GM18867 (cell line): ENCODE measurements at regions not wholly inside any gene's neighbourhood (a gene's known extent, or its start where the extent isn't known, plus 50 kb on each side); places are given as distances from the start of the nearest gene placed in this dataset.
A peak's percentile ranks its signal among the peaks of the same experiment; 100 is the strongest.
"Not testable (repeated sequence)": the region's sequence is repeated elsewhere in the genome, so short reads cannot be mapped to it uniquely, and the experiment has no call there.

Experiments used
- ATAC-seq: cut with Tn5 transposase; IDR thresholded peaks from one replicate; pipeline ENCODE4 v1.9.1; 2021; ENCODE audit warnings: mild to moderate bottlenecking, moderate library complexity; ENCODE audit not compliant: unreplicated experiment

GRCh38 chr3:139232341-139232740, 111.5 kb upstream of the MRPS22 start:
- not testable (repeated sequence) for ATAC-seq

GRCh38 chr3:139234491-139234890, 109.3 kb upstream of the MRPS22 start:
- ATAC-seq: no peak

GRCh38 chr3:139235192-139235591, 108.6 kb upstream of the MRPS22 start:
- ATAC-seq: no peak

- no peak for ATAC-seq
Measured at GRCh38 chr3:139236336-139236735, 107.5 kb upstream of the MRPS22 start.

- ATAC-seq: no peak
Measured at GRCh38 chr3:139238281-139239030, 105.4 kb upstream of the MRPS22 start.

GRCh38 chr3:139239550-139239949, 104.3 kb upstream of the MRPS22 start:
- ATAC-seq: no peak

GRCh38 chr3:139241783-139242182, 102.0 kb upstream of the MRPS22 start:
- no peak for ATAC-seq

GRCh38 chr3:139243710-139244109, 100.1 kb upstream of the MRPS22 start:
- ATAC-seq: no peak

- no peak for ATAC-seq
Measured at GRCh38 chr3:139248593-139249255, 95.1 kb upstream of the MRPS22 start.

- peak; percentile 84 for ATAC-seq
Measured at GRCh38 chr3:139251529-139251928, 92.3 kb upstream of the MRPS22 start.

GRCh38 chr3:139252719-139253118, 91.1 kb upstream of the MRPS22 start:
- ATAC-seq: no peak

- ATAC-seq: no peak
Measured at GRCh38 chr3:139258276-139258675, 85.5 kb upstream of the MRPS22 start.

GRCh38 chr3:139259398-139259797, 84.4 kb upstream of the MRPS22 start:
- no peak for ATAC-seq

- no peak for ATAC-seq
Measured at GRCh38 chr3:139260041-139260486, 83.8 kb upstream of the MRPS22 start.

GRCh38 chr3:139260793-139261736, 82.8 kb upstream of the MRPS22 start:
- no peak for ATAC-seq

GRCh38 chr3:139261754-139262586, 81.8 kb upstream of the MRPS22 start:
- no peak for ATAC-seq

- ATAC-seq: no peak
Measured at GRCh38 chr3:139263798-139264197, 80.0 kb upstream of the MRPS22 start.

- ATAC-seq: no peak
Measured at GRCh38 chr3:139264375-139264774, 79.4 kb upstream of the MRPS22 start.

GRCh38 chr3:139265131-139266016, 78.4 kb upstream of the MRPS22 start:
- ATAC-seq: no peak
